Muscle of arm (tissue), 1 donor: ENCODE measurements at regions not wholly inside any gene's neighbourhood (a gene's known extent, or its start where the extent isn't known, plus 50 kb on each side); places are given as distances from the start of the nearest gene placed in this dataset.
"Not testable (repeated sequence)": the region's sequence is repeated elsewhere in the genome, so short reads cannot be mapped to it uniquely, and the experiment has no call there.

ENCODE experiments used
- DNase-seq: peaks from one replicate; pipeline ENCODE4 v3.0.0-alpha.2; 2013

DNA sequence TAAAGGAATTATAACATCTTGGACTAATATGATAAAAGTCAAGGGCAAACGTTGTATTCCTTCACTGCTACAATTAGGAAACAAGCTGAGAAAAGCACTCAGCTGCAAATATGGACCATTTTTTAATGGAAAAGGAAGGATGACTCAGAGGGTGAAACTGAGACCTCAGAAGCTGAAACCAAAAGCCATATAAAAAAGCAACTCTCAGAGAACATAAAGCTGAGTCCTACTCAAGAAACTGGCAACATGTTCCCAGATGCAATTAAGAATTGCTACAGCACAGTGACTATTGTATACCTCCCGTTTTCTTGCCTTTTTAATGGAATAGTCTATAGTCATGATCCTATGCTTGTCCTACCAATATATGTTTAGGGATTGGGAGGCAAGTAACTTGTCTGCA, 1106.4 kb upstream of the INTU start:
- no peak for DNase-seq

DNA sequence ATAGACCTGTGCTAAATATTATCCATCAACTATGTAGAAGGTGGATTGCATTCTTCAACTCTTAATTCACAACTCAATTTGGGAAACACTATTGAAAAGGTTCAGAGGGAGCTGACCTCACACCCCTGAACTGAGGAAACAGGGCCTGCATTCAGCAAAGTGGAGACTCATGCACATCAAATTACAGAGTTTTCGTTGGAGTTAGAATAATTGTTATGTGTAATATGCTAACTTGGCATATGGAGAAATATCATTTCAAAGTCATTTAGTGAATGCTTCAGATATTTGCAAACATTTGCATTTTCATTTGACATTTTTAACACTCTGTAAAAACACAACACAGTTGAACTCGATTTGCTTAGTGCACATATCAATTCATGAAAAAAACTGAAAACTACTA, 1102.8 kb upstream of the INTU start:
- DNase-seq: no peak

DNA sequence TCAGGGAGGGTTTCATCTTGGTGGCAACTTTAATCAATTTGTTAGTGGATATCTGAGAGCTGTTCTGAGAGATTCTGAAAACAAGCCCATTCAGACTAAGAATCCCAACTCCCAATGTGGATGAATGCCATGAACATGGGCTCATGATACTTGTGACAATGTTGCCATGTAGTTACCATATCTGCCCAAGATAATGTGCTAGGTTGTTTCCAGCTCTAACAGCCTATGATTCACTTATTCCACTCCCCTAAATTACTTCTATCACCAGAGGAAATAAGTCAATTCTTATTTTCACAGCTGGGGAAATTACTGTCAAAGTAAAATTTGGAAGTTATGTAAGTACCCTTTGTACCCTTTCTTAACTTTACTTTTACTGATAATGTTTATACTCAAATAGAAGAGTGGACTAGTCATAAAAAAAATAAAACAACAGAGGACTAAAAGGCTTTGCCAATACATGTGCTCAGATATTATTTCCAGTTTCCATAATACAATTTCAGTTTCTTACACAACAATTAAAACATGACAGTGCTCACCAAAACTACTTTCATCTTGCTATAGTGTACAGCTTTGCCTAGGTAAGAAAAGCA, 1101.7 kb upstream of the INTU start:
- DNase-seq: no peak

DNA sequence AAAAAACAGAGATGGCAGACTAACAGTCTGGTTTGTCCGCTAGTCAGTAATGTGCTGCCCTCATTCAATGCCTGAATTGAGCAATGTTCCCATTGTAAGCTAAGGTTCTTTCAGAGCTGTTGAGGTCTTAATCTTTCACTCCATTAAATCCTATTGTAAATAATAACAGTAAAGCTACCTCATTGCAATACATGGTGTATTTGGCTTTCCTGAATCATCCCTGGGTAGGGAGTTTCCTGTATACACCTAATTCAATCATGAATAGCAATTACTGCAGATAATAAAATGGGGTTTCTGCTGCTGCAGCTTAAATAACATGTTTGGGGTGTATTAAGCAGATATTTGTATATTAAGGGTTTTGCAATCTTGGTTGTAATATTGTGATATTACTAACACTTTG, 1100.2 kb upstream of the INTU start:
- DNase-seq: no peak

DNA sequence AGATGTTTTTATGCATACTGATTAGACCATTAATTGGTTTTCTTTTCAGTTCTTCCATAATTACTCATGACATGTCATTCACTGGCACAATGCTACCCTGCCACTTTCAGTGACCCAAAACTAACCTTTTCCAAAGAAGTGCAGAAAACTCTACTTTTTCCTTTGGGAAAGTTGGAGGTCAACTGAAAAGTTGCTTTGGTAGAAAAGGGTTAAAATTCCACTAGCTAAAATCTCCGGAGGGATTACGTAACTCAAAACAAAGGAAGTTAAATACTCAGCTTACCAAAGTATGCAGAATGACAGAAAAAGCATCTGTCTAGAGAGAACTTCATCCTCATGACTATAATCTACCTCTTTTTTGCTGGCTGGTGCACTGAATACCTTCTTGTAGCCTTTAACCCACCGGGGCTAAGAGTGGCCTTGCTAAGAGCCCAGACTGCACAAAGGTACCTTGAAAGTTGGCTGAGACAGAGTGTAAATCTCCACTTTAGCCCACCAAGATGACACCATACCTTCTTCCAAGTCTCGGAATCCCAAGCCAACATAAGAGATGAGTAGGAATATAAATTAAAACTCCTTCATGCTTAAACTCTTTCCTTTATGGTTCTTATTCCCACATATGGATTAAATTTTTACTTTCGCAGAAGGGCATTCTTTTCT, 1099.5 kb upstream of the INTU start:
- peak; percentile 57 for DNase-seq

DNA sequence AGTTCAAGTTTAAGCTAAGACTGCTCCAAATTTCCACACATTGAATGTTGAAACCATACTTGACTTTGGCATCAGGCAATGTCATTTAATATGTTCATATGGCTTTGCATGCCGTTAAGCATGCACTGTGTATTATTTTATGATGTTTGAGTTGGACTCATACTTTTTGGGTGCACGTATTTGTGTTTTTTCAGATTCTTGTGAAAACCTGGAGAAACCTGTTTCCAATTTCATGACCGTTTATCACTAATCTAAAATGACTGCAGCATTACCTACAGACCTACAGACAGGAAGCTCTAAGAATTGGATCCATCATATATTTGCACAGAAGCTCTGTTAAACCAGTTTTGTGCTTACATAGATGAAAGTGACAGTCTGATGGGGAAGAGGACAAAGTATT, 1093.0 kb upstream of the INTU start:
- DNase-seq: no peak

DNA sequence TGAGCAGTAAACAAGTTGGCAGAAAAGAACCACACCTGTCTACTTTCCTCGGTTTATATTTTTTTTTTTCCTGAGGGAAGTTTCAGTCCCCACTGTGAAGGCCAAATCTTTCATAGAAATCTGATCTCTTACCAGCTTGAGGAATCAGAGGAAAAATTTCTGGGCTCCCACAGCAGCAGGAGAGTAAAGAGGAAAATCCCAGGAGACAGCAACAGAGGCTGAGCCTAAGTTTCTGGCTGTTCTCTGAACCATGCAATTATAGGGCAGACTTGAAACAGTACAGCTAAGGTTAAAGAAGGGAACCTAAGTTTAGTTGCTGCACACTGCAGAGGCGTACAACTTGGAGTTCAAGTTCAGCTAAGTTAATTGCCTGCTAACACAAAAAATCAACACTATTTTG, 1090.9 kb upstream of the INTU start:
- DNase-seq: no peak

DNA sequence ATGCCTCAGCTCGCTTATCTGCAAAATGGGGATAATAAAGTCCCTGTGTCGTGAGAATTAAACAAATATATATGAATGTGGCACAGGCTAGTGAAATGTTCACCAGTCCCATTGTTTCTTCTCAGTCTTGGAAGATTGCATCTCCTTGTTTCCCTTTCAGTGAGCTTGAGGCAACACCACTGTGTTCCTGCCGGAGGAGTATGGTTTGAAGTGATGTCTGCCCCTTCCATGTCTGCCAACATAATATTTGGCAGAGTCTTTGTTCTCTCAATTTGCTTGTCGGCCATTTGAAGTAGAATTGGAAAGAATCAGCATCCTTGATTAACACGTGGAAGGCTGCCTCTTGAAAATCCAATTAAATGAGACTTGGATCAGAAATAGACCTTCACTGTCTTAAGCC, 1088.5 kb upstream of the INTU start:
- no peak for DNase-seq

DNA sequence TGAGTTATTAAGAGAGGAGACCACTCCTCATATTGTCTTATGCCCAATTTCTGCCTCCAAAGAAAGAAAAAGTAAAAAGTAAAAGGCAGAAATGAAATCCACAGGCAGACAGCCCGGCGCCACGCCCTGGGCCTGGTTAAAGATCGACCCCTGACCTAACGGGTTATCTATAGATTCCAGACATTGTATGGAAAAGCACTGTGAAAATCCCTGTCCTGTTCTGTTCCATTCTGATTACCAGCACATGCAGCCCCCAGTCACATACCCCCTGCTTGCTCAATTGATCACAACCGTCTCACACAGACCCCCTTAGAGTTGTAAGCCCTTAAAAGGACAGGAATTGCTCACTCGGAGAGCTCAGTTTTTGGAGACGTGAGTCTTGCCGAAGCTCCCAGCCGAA, 1086.6 kb upstream of the INTU start:
- not testable (repeated sequence) for DNase-seq

DNA sequence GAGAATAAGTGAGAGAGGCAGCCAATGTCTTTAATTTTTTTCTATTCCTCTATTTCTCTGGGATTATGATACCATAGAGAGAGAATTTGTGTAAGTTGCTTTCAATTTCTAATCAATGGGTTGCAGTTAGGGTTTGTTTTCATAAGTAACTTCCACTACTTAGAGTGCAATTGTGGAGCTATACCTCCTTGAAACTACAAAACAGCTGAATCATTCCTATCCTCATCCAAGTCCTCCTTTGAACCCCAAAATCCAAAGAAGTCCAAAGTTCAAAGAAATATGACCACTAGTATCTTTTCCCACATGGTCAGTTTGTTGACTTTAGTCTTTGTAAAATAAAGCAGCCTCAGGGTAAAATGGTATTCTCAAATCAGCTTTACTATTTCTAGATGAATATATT, 1085.4 kb upstream of the INTU start:
- DNase-seq: no peak

DNA sequence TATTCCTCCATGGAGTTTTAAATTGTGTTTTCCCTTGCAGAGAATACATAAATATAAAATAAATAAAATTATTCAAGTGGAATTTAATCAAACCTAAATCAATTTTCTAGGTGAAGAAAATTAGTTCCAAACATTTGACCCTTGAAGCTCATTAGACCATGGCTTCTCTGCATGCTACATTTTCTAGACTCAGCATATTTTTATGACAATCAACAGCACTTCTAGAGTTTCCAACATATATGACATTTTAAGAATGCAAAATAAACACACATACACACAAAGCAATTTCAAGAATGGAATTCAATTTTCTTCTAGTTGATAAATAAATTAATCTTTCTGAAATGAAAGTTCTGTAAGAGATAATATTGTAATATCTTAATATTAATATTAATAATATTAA, 1083.9 kb upstream of the INTU start:
- no peak for DNase-seq

DNA sequence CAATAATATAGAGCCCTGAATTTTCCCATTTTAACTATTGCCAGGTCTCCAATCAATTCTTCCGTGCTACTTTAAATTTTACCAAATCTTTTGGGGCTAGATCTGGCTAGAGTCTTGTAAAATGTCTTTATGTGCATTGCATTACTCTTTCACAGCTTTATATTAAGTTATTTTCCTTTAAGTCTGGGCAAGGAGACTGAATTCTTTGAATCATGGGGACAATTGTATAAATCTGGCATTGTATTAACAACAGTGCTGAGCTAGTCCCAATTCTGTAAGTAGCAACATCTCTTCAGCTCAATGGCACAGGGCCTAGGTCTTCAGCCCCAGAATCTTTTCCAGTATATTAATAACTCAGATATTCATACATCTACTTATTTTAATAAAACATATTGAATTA, 1080.4 kb upstream of the INTU start:
- DNase-seq: peak; percentile 59

DNA sequence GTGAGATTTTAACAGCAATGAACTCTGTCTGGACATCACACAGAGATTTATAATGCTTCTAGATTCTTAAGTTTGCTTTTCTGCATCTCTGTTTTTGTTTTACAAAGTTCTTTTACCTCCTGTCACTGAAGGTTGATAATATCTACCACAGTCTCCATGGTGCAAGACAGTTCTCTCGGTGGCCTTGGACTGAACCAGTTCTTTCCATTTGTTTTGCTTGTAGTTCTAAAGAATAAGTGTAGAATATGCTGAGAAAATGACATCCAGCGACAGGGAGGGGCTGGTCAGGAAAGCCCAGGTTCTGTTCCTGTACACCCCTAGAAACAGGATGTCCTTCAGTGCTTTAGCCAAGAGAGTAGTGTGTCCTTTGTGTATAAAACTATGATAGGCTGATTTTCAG, 1079.5 kb upstream of the INTU start:
- DNase-seq: no peak

DNA sequence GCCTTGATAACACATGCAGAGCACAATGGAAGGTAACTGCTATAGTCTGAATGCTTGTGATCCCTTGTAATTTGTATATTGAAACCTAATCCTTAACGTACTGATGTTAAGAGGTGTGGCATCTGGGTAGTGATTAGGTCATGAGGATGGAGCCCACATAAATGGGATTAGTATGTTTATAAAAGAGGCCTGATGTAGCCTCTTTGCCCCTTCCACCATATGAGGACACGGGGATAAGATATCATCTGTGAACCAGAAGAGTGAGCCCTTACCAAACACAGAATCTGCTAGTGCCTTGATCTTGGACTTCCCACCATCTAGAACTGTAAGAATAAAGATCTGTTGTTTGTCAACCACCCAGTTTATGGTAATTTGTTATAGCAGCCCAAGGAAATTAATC, 1074.2 kb upstream of the INTU start:
- DNase-seq: no peak

DNA sequence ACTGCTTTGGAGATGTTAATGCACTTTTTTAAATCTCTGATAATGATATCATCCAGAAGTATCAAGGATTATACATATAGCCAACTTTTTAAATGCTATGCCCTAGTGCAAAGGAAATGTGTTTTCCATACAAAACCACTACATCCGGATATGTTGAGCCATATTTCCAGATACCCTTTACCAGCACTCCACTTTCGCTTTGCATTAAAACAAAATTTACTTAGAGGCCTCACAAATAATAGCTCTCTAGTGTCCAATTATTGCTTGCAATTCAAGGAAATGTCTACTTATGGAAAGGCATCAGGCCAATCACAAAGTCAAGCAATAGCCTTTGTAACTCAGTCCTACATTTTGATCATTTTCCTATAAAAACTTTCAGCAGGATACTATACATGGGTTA, 1072.8 kb upstream of the INTU start:
- no peak for DNase-seq

DNA sequence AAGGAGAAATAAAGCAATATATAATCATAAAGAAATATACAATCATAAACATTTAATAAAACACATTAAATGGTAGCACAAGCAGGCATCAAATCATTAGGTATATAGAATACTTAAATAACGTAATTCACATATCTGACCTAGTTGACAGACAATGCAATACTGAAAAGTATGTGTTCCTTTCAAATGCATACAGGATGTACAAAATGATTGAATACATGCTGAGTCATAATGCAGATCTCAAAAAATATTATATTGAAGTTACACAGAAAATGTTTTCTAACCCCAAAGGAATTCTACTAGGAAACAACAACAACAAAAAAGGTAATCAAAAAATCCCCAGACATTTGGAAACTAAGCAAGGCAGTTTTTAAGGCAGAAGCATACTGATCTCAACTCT, 1072.0 kb upstream of the INTU start:
- no peak for DNase-seq

DNA sequence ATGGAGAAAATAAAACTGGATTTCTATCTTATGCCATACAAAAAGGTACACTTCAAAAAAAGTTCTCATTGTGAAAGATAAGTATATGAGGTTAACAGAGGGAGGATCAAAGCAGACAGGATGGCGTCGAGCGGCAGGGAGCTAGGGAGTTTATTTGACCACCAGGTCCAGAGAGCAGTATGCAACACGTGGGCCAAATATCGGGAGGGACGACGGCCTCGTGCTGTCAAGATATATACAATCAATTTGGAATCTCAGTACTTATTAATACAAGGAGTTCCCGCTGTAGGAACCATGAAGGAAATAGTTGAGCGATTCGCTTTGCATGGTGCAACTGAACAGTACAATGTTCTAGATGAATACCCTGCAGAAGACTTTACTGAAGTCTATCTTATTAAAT, 1069.4 kb upstream of the INTU start:
- no peak for DNase-seq

DNA sequence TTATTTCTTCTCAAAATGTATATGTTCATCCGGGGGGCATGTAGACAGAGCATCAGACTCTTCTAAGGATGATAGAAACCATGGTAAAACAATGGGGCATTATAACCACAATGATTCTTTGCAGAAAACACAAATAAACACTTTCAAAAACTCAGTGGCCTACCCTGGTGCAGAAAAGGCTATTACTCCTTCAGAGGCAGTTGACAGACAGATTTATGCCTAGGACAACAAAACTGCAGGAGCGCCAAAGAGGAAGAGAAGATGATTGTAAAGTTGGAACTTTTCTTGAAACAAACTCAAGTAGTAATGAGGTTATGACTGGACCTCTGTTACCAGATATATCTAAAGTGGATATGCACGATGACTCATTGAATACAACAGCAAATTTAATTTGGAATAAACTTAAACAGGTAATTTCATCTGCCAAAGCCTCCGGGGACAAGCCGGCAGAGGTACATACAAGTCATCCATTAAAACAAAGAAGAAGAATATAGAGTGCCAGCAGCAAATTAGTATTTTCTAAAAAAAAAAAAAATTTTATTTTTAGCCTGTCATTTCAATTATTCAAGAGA, 1068.4 kb upstream of the INTU start:
- no peak for DNase-seq

DNA sequence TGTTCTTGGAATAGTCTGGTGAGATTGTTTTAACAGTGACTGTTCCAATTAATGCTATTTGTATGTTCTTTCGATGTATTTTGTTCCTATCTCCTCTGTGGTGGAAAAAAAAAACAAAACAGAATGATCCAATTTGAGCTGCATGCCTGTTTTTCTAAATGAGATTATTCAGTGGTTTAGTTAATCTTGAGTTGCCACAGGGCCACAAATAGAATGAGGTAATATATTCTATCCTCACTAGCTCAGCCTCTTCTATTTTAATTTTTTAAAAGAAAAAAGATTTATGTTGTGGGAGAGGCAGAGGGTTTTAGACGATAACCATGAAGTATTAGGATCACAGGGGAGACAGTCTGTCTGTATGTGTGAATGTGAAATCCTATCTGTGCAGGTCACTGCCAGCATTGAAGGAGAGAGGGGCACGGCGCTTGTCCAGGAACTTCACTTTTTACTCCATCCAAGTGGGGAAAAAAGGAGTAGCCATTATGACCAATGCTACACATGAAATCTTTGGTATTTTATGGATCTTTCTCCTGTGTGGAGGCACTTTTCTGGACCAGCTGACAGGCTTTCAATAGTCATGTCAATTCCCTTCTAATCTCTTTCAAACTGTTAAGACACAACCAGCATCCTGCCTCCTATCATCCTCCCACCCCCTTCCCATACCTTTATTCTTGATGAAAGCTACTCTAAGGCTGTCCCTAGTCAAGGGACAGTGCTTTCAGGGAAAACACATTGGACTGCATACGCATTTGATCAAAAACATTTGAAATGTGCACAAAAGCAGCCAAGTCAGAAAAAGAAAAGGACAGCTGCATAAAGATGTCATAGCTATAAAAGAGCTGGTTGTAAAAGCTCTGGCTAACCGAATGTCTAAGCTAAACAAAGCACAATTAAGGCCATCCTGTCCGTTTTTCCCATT, 1063.8 kb upstream of the INTU start:
- DNase-seq: no peak

DNA sequence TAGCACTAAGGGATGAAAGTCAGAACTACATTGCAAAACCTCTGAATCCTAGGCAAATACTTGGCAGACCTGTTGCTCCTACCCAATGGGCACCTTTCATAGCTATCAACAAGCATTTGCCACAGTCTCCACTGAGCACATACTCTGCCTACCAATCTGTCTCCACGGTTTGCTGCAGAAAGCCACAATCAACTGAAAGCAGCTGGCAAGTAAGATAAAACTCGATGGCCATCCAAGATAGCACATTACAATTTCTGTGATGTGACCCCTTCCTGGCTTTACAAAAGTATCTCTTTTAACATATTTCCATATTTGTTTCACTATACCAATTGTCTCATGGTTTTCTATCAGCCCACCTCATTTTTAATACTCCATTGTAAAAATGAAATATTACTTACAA, 1060.5 kb upstream of the INTU start:
- DNase-seq: no peak

DNA sequence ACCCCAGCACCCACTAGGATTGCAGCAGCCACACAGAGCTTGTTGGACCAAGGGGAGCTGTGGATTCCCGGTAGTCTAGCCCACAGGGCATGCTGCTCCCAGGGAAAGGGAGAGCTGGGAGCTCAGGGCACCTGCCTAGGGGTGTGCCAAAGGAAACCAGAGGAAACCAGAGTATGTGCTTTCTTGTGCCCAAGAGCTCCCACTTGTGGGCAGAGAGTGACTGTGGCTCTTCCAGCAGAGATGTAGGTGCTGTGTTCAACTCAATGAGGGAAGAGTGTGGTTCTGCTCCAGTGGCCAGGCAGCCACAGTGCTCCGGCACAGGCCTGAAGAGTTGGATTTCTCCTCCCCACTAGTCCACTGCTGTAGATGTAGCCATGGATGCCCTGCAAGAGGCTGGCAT, 1050.0 kb upstream of the INTU start:
- no peak for DNase-seq

DNA sequence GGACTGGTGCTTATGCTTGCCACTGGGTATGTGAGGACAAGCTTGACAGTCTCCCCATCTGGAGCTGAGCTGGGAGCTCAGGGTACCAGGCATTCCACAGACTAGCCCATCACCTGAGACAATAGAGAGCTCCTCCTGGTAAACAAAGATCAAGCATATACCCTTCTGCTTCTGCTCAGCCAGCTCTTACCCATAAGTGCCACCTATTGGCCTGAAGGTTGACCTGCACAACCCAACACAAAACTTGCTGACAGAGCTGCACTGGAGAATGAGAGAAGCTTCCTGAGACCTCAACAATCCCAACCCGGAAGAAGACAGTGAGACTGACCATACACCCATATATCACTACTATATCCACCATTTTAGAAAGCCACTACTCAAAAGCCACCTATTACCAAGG, 1049.2 kb upstream of the INTU start:
- no peak for DNase-seq

DNA sequence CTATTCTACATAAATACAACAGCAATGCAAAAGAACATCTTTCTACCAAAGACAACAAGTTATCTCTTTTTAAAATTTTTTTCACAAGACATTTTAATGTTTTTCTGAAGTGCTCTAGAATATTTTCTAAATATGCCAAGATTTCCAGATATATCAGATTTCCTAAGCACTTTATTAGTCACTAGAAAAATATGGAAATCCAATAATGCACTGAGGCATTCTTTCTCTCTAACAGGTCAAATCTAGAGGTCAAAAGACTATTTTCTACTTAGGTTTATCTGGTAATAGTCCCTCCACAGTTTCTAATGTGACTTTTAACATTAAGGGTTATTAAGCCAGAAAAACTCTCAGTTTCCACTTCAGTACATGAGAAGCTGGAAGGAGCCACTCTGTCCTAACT, 1041.2 kb upstream of the INTU start:
- no peak for DNase-seq
